Non-pigmented ciliary epithelial cell (primary cell): ENCODE measurements at regions not wholly inside any gene's neighbourhood (a gene's known extent, or its start where the extent isn't known, plus 50 kb on each side); places are given as distances from the start of the nearest gene placed in this dataset.

Source experiments
- DNase-seq: peaks from one replicate; pipeline ENCODE4 v3.0.0-alpha.2; 2010; ENCODE audit warnings: low read depth

DNA sequence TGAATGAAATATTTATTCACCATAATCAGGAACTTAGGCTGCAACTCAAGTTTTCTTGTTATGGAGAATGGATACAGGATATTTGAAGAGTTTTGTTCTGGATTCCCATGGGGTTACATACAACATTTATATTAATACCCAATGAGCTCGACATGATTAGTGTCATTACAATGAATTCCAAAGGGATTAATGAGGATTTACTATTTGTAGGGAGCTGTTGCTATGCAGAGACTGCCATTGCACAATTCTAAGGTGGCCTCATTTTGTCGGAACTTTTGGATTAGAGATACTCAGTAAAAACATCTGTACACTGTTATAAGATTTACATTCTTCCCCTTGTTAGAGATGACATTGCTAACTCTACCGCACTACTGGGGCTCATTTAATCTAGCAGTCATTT, 586.8 kb upstream of the MAP3K7 start:
- no peak for DNase-seq

DNA sequence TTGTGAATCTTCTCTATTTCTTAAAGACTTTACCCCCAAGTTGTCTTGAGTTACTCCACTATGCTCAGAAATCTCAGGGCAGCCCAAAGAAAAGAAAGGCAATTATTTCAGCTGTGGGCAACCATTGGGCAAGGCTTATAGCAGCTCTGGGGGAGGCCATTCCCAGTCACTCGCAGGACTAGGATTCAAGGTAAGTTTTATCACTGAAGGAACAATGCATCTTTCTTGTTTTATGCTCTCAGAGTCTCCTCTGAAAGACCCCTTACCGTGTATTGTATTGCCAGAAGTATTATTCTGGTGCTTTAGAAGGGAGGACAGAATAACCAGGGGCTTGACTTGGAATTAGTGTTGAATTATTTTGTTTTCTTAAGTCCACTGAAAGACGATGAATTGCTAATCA, 586.3 kb upstream of the MAP3K7 start:
- no peak for DNase-seq

DNA sequence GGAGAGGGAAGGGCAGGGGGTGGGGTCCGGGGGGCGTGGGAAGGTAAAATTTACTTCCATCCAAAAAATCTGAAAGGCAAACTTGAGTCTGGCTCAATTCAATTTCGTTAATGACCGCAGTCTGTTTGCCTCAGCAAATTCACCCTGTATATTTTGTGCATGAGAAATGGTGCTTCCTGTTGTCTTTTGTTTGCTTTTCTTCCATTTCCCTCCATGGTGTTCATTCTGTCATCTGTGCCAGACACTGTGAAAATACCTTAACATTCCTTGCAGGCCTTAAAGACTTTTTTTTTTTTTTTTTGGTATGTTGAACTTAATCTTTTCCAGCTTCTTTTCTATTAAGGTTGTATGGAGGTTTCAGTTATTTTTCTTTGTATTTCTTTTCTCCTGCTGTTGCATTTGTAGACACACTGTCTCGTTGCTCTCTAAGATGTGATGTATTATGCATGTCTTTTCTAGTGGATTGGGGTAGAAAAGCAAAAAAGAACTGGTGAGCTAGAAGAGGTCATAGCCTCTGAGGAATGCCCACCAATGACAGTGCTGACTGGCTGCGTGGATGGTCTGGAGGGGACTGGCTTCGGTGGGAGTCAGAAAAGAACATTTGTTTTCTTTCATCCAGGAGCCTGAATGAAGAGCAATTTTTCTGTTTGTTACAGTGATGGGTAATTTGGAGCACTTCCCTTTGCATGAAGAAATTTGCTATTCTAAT, 585.0 kb upstream of the MAP3K7 start:
- DNase-seq = no peak

DNA sequence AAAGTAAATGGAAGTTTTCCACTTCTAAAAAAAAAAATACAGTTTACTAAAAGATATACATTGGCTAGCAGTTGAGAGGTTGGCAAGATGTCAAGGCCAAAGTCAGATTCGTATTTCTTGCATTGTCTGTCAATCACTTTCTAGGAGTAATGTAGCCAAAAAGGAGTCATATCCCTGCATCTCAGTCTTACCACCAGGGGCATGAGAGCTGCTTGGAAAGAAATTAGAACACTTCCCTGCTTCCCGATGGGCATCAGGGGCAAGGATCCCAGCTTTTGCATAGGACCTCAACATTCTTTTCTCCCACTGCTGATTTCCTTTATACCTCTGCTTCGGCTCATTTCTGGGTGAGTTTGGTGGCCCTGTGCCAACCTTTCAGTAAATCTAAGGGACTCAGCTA, 581.0 kb upstream of the MAP3K7 start:
- no peak for DNase-seq

DNA sequence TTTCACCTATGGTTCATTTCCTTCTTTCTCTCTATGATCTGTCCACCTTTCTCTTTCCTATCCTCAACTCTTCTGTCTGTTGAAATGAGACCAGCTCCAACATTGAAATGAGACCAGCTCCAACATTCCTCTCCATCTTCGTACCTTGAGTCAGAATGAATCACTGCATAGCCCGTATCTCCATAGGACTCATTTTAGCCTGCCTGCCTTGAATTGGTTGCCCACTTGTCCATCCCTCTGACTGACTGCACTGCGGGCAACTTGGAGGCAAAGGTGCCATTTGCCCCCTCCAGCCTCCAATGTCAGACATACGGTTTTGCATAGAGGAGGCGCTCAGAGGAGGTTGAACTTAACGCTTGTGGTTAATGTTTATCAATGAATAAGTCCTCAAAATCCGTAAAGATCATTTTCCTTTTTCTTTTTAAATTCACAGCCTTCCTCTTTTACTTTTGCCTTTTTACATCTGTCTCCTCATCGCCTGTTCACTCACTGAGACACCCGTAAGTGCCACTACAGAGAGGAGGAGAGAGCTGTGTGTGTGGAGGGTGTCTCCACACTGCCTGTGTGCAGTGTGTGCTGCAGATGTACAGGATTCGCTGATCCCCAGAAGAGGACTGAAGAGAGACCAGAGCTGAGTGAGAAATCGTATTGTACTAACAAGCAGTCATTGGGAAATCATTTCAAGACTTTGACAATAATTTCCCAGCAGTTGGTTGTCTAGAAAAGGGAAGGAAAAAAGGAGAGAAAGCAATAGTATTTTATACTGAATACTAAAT, 579.6 kb upstream of the MAP3K7 start:
- no peak for DNase-seq

DNA sequence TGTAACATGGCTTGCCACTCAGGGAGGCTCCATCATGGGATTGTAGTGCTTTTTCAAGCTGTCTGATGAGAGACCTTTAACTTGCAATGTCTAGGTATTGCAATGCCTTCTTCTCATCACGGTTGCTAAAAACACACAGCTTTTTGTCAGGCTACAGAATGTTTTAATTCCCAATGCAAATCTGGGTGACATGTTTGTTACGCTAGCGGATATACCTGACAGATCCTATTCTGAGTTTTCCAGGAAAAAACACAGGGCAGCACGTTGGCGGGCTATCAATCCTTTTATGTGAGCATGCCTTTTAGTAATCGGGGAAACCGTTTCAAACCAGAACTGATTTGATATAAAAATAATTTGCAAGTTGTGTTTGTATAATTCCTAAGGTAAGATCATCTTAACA, 577.2 kb upstream of the MAP3K7 start:
- DNase-seq = no peak

DNA sequence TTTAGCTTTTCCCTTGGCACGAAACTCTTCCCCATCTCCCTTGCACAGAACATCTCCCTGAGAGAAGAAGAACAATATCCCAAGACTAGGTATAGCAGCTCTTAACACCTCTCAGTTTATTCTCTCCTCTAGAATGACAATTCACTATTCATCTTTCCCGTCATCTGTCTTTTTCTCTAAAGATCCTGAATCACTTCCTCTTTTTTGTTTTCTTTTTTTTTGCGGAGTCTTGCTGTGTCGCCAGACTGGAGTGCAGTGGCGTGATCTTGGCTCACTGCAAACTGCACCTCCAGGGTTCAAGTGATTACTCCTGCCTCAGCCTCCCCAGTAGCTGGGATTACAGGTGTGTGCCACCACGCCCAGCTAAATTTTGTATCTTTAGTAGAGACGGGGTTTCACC, 574.4 kb upstream of the MAP3K7 start:
- DNase-seq = no peak

DNA sequence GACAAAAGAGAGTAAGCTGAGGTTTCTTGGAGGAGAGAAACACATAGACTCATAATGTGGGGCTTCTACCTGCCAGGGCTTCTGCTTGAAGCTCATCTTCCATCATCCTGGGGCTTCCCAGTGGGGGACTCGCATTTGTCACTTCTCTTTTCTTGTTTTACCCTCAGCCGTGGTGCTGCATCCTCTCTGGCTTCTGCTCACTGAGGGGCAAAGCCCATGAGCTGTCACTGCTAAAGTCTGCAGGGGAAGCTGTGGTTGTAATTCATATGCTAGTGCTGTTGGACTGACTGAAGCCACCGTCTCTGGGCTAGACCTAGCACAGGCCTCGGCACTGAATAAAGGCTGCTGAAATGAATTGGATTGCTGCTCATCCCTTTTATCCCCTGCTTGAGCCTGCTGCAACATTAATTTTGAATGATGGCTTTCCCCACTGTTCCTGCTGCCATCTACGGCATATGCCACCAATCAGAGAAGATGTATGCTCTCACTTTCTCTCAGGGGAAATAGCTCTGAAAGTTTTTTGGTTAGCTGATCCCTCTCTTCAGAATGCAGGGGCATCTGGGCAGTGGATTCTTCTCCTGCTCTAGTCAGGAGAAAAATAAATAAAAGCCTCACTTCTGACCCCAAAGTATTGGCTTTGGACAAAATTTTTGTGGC, 568.4 kb upstream of the MAP3K7 start:
- no peak for DNase-seq

DNA sequence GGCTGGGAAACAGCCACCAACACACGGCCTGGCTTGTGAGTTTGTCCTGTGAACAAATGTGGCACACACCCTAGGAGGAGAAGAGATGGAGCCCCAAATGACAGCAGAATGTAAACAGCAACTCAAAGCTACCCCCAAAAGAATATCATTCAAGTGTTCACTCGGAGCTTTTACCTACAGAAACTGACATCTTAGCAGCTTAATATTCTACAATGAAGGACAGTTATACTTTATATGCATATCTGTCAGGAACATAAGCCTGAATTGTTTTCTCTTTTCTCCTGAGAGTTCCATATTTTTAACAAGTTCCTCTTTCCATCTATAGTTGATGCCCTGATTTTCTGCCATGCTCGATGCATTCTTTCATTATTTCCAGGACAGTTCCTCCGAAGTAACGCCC, 566.0 kb upstream of the MAP3K7 start:
- no peak for DNase-seq

DNA sequence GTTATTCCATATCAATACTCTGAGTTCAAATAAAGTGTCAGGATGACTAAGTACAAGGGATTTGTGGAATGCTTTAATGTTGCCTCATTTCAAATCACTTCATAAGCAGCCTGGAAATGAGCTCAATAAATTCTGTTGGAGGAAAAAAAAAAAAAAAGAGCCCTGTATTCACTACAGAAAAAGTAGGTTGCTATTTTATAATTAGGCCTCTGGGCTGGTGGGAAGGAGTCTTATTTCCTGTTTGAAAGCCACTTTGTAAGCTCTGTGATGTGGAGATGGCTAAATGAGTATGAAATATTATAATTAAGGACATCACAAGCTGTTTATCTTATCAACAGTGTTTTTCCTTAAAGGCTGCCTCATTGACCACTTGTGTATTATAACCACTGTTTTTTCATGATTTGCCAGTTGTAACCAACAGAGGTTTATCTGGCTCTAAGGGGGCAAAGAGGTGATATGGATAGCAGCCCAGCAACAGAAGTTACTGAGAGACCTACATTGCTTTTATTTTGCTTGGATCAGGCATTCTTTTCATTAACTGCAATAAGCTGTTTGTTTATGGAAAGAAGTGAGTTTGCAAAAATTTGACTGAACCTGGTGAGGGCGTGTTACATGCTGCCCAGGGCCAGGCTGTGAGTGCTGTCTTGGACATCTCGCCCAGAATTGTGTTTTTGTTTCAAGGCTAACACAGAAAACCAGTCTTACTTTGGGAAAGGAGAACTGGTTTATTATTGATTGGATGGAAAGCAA, 563.3 kb upstream of the MAP3K7 start:
- DNase-seq = peak; percentile 47

DNA sequence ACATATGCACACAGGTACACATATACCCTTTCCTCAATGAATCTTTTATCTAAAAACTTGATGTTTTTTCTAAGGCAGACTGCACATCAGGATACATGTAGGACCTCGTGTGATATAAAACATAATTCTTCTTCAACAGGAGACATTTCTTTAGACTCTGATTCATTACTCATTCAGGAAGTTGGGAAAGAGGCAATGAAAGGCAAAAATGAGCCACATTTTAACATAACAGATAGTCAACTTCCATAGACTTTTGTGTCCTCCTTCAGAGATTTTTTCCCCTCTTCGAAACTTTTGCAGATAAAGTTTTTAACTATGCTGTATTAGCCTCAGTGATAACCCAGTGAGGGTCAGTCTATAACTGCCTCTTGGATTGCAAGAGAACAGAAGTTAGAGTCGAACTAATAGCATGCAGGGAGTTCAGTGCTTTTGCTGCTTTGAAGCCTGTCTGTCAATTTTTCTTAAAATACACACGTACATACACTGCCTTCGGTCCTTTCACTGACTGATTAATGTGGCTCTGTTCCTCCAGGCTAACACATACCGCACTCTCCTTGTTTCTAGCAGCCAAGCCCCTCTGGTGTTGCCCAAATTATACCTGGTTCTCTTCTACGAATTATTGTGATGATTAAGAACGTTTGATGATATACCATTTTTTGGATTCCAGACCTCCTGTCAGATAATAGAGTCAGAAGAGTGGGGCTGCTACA, 562.5 kb upstream of the MAP3K7 start:
- DNase-seq = no peak

DNA sequence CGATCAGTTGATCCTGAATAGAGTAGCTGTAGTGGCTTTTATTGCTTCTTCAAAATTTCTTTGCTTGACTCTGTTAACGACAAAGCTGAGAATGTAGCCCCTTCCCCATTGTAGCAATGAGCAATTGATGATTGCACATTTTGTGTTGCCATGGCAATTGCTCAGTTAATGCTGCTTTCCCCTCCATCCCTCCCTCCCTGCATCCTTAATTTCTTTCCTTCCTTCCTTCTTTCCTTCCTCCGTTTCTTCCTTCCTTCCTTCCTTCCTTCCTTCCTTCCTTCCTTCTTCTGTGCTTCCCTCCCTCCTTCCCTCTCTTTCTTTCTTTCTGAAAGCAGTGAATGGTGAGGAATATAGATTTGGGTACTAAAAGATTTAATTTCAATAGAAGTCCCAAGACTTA, 557.3 kb upstream of the MAP3K7 start:
- no peak for DNase-seq

DNA sequence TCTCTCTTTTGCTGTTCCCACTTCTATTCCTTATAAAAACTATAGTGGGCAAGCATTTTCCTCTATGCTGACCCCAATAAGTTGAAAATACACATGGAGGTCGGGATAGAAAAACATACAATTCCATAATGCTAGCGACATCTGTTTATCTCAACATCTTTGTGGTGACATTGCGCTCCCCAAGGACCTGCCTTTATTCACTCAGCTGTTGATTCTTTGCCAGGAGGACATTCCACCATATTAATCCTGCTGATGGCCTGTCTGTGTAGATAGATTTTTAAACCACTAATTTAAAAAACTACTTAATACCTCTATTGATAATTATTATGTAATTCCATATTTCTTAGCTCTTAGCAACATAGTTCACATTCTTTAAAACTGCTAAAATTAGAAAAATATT, 555.3 kb upstream of the MAP3K7 start:
- DNase-seq = no peak

DNA sequence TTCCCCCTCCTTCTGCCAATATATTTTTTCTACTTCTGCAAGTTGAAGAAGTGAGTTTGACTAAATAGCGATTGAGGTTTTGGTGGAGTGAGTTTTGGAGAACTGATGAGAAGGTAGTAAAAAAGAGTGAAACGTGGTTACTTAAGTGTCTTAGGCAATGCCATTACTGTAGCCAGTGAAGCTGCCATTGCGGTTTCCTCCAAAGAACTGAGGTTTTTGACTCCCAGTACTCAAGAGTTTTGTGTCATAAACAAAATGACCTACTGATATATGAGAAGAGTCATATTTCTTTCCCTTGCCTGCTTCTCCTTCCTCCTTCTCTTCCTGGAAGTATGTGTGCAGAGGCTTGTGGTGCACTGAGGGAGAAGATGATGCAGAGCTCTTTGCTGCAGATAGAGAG, 554.5 kb upstream of the MAP3K7 start:
- no peak for DNase-seq

DNA sequence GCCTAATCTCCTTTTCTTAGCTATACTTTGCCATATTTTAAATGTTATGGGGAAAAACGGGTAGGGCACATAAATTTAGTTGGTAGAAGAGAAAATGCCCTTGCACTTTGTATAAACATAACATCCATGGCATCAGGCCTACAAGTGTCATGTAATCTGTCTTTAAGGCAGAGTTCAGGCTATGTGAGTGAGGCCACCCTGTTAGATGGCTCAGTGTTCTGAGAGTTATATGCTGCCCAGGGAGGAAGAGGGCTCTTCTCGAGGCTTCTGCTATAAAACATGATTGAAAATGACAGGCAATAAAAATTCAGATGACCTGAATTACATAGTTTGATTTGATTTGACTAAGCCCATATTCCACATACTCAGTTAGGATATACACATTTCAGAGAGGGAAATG, 553.6 kb upstream of the MAP3K7 start:
- DNase-seq = no peak

DNA sequence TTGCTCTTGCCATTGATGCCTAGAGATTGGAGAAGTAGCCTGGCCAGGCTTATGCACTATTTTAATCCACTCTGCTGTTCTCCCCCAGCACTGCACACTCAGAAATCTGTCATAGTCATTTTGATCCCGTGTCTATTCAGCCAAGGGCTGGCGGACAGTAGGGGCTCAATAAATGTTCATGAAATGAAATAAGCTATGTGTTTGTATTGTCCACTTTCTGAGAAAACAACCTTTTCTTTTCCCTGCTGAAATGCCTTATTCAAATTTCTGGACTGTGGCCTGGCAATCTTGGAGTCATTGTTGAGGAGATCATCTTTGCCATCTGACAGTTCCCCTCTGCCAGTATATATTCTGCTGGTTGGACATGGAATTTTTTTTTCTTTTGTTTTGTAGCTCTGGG, 550.4 kb upstream of the MAP3K7 start:
- DNase-seq = no peak

DNA sequence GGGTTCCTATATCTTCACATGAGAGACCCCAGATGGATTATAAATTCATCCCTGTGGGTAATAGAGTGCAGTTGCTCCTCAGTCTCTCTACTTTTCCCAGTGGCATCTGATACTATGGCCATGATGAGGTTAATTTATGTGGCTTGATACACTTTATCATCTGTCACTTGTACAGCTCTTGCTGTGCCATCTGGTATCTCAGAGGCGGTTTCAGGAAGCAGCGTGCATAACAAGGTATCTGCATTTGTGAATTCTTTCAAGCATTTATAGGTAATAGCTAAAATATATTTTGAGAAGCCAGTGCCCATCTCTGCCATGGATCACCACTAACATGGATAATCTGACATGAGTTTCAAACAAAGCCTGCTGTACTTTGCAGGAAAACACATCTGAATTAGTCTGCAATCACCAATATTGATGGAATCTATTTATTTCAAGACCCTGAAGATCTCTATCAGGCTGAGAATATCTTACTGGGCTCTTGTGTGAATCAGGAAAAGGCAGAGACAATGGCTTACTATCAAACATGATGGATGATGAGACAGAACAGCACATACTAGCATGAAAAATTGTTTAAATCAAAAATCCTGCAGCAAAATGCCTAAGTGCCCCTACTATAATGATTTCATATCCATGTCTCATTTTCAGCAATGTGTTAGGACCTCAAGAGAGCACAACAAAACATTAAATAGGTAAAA, 548.7 kb upstream of the MAP3K7 start:
- DNase-seq = no peak

DNA sequence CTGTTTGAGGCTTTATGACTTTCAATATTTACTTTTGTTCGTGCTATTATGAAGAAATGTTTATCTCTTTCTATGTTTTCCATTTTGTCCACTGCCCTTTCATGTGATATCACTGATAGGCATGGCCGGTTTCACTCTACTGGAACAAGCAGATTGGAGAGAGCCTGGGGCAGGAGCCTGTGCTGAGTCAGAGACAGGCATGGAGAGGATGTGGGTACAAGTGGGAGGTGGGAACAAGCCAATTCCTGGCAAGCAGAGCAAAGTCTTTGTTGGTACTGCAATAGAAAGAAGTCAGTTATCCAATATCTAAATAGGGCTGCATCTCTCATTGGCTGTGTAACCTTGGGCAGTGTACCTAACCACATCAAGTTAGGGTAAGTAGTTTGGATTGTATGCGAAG, 545.6 kb upstream of the MAP3K7 start:
- DNase-seq = no peak

DNA sequence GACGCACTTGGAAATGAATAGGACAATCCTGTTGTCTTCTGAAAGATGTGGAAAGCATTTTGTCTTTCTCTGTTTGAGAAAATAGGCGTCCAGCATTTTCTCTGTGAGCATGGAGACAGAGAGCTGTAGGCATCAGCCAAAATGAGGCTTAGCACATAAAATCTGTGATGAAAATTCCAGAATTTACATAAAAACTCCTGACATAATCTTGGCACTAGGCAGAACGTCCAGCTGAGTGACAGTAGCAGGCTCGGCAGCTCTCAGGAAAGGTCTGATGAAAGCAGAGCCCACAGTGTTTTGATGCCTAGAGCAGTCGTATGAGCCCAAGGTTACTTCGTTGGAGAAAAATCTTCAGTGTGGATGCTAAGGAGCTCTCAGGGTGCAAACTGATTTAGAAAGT, 543.3 kb upstream of the MAP3K7 start:
- no peak for DNase-seq

DNA sequence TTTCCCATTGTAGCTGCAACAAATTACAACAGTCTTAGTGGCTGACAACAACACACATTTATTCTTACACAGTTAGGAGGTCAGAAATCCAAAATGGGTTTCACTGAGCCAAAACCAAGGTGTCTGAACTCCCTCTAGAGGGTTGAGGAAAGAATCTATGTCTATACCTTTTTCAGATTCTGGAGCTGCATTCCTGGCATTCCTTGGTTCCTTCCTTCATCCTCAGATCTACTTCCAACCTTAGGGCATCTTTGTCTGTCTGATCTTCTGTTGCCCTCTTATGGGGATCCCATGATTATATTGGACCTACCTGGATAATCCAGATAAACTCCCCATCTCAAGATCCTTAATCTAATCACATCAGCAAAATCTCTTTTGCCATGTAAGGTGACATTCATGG, 540.9 kb upstream of the MAP3K7 start:
- DNase-seq = no peak

DNA sequence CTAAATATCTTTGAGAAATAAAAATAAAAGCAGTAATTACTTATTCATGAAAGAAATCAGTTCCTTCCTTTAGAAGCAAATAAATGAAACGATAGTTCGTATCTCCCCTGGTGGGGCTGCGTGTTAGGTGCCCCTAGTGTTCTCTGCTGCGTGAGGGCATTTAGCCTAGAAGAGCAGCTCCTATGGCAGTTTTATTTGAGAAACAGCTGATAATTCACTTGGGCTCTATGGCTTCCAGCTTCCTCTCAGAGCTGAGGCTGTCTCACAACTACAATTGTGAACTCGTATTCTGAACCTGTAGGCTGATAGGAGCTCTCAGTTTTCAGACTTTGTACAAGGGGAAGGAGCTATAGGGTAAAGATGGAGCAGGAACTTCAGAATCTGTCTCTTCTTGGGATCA, 540.0 kb upstream of the MAP3K7 start:
- no peak for DNase-seq
